Uterus (tissue), 2 donors: ENCODE measurements at regions not wholly inside any gene's neighbourhood (a gene's known extent, or its start where the extent isn't known, plus 50 kb on each side); places are given as distances from the start of the nearest gene placed in this dataset.

Experiments
- POLR2A ChIP-seq, 2 donors: fragments of 450-650 bp; IDR thresholded peaks; one replicate each; pipeline ENCODE4 v1.6.1; 2016; ENCODE audit warnings: antibody characterized with exemption in 2 of 2, mild to moderate bottlenecking in 1 of 2, moderate library complexity in 1 of 2
- TF ChIP-seq, protein P1 (sequence below), 4 experiments: fragments of 200-600 bp in 2 of 4; fragments of 450-650 bp in 2 of 4; sonication (generic) in 2 of 4; IDR thresholded peaks; one replicate each; pipeline ENCODE4 v1.5.1; 2016 to 2019; ENCODE audit warnings: antibody characterized with exemption in 4 of 4, mild to moderate bottlenecking in 2 of 4, moderate library complexity in 1 of 4

- TF ChIP-seq, protein P1, sequence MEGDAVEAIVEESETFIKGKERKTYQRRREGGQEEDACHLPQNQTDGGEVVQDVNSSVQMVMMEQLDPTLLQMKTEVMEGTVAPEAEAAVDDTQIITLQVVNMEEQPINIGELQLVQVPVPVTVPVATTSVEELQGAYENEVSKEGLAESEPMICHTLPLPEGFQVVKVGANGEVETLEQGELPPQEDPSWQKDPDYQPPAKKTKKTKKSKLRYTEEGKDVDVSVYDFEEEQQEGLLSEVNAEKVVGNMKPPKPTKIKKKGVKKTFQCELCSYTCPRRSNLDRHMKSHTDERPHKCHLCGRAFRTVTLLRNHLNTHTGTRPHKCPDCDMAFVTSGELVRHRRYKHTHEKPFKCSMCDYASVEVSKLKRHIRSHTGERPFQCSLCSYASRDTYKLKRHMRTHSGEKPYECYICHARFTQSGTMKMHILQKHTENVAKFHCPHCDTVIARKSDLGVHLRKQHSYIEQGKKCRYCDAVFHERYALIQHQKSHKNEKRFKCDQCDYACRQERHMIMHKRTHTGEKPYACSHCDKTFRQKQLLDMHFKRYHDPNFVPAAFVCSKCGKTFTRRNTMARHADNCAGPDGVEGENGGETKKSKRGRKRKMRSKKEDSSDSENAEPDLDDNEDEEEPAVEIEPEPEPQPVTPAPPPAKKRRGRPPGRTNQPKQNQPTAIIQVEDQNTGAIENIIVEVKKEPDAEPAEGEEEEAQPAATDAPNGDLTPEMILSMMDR (IDR thresholded peaks at IDR 0.05): no peak
- TF ChIP-seq POLR2A (IDR thresholded peaks at IDR 0.05): no peak
Measured at GRCh38 chr1:108047085-108047484, 82.1 kb upstream of the VAV3 start.
